ENCODE measurements at regions not wholly inside any gene's neighbourhood (a gene's known extent, or its start where the extent isn't known, plus 50 kb on each side); places are given as distances from the start of the nearest gene placed in this dataset.

DNA sequence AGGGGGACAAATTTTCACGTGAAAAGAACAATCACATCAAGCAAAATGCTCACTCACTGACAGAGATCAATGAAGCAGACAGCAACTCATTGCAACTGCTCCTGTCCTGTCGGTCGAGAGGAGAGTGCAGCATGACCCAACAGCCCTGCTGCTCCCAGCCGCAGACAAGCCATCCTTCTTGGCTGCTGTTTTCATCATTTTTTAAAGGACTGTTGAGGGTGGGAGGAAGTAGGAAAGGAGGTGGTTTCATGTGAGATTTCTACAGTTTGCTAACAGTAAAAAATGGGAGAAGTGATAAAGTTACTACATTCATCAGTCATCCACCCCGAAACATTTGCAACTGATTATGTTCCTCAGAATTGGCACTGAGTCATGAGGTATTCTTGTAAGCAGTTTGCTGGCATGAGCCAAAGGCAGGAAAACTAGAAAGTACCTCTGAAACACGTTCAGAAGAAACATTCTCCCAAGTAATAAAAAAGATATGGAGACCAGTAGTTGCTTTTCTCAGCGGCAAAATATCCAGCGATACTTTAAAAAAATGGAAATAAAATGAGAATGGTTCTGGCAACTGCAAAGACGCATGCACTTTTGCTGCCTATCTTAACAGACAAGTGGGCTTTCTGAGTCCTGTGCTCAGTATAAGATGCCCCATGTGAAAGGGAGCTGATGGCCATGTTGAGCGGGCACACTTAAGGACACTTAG, 72.0 kb upstream of the CLDN14 start:
- TF ChIP-seq, protein P1, sequence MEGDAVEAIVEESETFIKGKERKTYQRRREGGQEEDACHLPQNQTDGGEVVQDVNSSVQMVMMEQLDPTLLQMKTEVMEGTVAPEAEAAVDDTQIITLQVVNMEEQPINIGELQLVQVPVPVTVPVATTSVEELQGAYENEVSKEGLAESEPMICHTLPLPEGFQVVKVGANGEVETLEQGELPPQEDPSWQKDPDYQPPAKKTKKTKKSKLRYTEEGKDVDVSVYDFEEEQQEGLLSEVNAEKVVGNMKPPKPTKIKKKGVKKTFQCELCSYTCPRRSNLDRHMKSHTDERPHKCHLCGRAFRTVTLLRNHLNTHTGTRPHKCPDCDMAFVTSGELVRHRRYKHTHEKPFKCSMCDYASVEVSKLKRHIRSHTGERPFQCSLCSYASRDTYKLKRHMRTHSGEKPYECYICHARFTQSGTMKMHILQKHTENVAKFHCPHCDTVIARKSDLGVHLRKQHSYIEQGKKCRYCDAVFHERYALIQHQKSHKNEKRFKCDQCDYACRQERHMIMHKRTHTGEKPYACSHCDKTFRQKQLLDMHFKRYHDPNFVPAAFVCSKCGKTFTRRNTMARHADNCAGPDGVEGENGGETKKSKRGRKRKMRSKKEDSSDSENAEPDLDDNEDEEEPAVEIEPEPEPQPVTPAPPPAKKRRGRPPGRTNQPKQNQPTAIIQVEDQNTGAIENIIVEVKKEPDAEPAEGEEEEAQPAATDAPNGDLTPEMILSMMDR (IDR thresholded peaks at IDR 0.05; ENCODE audit: unreplicated experiment) = no peak
- Mint-ChIP-seq H3K4me3 (ENCODE audit: low read depth, unreplicated experiment) (no peak overlapping the region), H3K36me3 (ENCODE audit: insufficient read depth, unreplicated experiment) (no peaks in the 10 kb centered on the region), H3K4me1 (ENCODE audit: low read depth, unreplicated experiment) (no peaks in the 10 kb centered on the region), H3K27me3 (ENCODE audit: unreplicated experiment) (peaks cover 51% of the 10 kb centered on the region), H3K9me3 (ENCODE audit: low read depth, unreplicated experiment) (no peaks in the 10 kb centered on the region), H3K27ac (ENCODE audit: unreplicated experiment) (no peak overlapping the region)
- CTCF ChIA-PET = no interaction called here
- no TSS peak for BruUV-seq (replicated peaks)
- intact Hi-C loops (cut with micrococcal nuclease; ENCODE audit: unreplicated experiment) = no loop called here
- DNase-seq = no peak

DNA sequence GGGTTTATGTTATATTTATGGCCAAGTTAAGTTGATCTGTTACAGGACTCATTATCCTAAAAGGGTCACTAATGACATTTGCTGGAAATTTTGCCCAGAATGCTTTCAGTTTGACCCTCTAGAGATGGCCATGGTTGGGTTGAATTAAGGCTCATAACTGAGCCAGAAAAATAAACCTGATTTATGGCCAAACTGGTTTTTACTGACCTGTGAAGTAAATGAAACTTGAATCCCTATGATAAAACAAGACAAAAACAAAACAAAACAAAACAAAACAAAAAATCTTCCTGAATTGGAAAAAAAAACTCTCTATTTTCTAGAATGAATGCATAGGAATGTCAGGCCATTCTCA, 72.5 kb upstream of the CLDN14 start:
- Mint-ChIP-seq H3K27ac (ENCODE audit: unreplicated experiment) (no peak overlapping the region), H3K36me3 (ENCODE audit: insufficient read depth, unreplicated experiment) (no peaks in the 10 kb centered on the region), H3K4me3 (ENCODE audit: low read depth, unreplicated experiment) (no peak overlapping the region), H3K27me3 (ENCODE audit: unreplicated experiment) (peaks cover 55% of the 10 kb centered on the region), H3K4me1 (ENCODE audit: low read depth, unreplicated experiment) (no peaks in the 10 kb centered on the region), H3K9me3 (ENCODE audit: low read depth, unreplicated experiment) (no peaks in the 10 kb centered on the region)
- no peak for DNase-seq
- CTCF ChIA-PET = no interaction called here
- intact Hi-C loops (cut with micrococcal nuclease; ENCODE audit: unreplicated experiment) = no loop called here
- TF ChIP-seq, protein P1 (IDR thresholded peaks at IDR 0.05; ENCODE audit: unreplicated experiment) = no peak
- BruUV-seq (replicated peaks) = no TSS peak

DNA sequence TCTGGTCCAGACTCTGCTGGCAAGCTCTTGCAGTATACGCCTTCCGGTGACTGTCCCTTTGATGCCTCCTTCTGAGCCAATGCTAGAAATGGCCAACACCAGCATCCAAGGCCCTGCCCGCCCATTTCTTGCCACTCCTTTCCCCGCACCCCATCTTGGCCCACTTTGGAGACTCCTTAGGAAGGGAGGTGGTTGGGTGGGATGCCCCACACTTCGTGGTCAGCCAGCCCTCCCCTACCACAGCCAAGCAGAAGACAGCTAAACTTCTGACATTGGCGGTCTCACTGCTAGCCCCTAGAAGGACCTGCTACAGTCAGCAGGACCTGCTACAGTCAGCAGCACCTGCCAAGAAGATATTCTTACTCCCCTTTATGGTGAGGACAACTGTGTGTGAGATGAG, 73.5 kb upstream of the CLDN14 start:
- CTCF ChIA-PET = no interaction called here
- H3K4me3 Mint-ChIP-seq (ENCODE audit: low read depth, unreplicated experiment) = no peak overlapping the region
- DNase-seq = no peak
- intact Hi-C loops (cut with micrococcal nuclease; ENCODE audit: unreplicated experiment) = no loop called here
- H3K9me3 Mint-ChIP-seq (ENCODE audit: low read depth, unreplicated experiment) = no peaks in the 10 kb centered on the region
- no peaks in the 10 kb centered on the region for H3K4me1 Mint-ChIP-seq (ENCODE audit: low read depth, unreplicated experiment)
- H3K27me3 Mint-ChIP-seq (ENCODE audit: unreplicated experiment) = peaks cover 52% of the 10 kb centered on the region
- no peaks in the 10 kb centered on the region for H3K36me3 Mint-ChIP-seq (ENCODE audit: insufficient read depth, unreplicated experiment)
- H3K27ac Mint-ChIP-seq (ENCODE audit: unreplicated experiment) = no peak overlapping the region
- BruUV-seq (replicated peaks) = no TSS peak
- TF ChIP-seq, protein P1 (IDR thresholded peaks at IDR 0.05; ENCODE audit: unreplicated experiment) = no peak

DNA sequence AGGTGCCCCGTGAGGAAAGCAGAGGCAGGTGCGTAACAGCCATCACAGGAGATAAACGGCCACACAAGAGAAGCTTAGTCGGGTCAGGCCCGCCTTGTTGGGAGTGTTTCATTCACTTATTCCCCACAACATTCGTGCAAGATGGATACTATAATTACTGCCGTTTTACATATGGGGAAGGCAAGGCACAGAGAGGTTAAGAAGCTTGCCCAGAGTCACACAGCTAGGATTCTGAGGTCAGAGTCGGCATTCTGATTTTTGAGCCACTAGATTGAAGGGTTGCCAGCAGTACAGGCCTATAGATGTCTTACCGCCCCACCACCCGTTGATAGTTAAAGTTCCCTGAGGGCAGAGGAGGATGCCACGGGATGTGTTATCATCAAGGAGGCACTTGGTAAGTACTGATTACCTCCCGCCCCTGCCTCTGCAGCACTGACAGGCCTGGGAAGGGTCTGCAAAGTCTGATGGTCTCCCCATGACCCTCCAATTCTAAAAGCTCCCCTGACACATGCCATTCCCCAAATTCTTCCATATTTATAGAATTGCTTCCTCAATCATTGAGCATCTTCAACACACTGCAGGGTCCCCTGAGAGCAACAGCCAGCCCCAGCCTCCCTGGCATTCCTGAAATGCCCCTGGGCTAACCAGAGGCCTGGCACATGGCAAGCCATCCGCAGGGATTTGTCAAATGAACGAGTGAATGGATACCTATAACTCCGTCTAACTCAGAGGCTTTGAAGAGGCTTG, 74.7 kb upstream of the CLDN14 start:
- Mint-ChIP-seq H3K27ac (ENCODE audit: unreplicated experiment) (no peak overlapping the region), H3K36me3 (ENCODE audit: insufficient read depth, unreplicated experiment) (no peaks in the 10 kb centered on the region)

More for the DNA sequence above, 74.7 kb upstream of the CLDN14 start:
- Mint-ChIP-seq H3K4me1 (ENCODE audit: low read depth, unreplicated experiment) (no peaks in the 10 kb centered on the region), H3K9me3 (ENCODE audit: low read depth, unreplicated experiment) (no peaks in the 10 kb centered on the region), H3K27me3 (ENCODE audit: unreplicated experiment) (peaks cover 43% of the 10 kb centered on the region), H3K4me3 (ENCODE audit: low read depth, unreplicated experiment) (no peak overlapping the region)
- DNase-seq = no peak
- TF ChIP-seq, protein P1 (IDR thresholded peaks at IDR 0.05; ENCODE audit: unreplicated experiment) = no peak
- intact Hi-C loops (cut with micrococcal nuclease; ENCODE audit: unreplicated experiment) = no loop called here
- CTCF ChIA-PET = interaction anchor here (0.6 kb wide), 1 partner anchor 312 kb away, joined by 5 read pairs; no protein-coding TSS in a partner anchor
- BruUV-seq (replicated peaks) = no TSS peak

Measured in Calu3 (cell line).